RWPE1 (cell line): ENCODE measurements at regions not wholly inside any gene's neighbourhood (a gene's known extent, or its start where the extent isn't known, plus 50 kb on each side); places are given as distances from the start of the nearest gene placed in this dataset.

ENCODE experiments used
- CTCF ChIA-PET: fragments of 350-600 bp; sonication (Branson Sonifier 250); formaldehyde crosslinking; extraction: SDS; loops from one replicate; lab custom pipeline; 2021; lab: Yijun Ruan, JAX
- POLR2A ChIA-PET: fragments of 400-600 bp; formaldehyde crosslinking; extraction: SDS; loops from one replicate; lab custom pipeline; 2020; ENCODE audit warnings: antibody characterized with exemption; ENCODE audit not compliant: low non-redundant PET; lab: Yijun Ruan, JAX
- DNase-seq: peaks from one replicate; pipeline ENCODE4 v3.0.0; 2012; ENCODE audit warnings: low spot score
- H3K27ac ChIP-seq: fragments of 450-650 bp; 2 replicates; pipeline ENCODE4 v1.5.1; 2017
- TF ChIP-seq, protein P1 (sequence below): fragments of 450-650 bp; conservative IDR thresholded peaks from 2 replicates; pipeline ENCODE4 v1.5.1; 2017; ENCODE audit warnings: low read depth, mild to moderate bottlenecking

DNA sequence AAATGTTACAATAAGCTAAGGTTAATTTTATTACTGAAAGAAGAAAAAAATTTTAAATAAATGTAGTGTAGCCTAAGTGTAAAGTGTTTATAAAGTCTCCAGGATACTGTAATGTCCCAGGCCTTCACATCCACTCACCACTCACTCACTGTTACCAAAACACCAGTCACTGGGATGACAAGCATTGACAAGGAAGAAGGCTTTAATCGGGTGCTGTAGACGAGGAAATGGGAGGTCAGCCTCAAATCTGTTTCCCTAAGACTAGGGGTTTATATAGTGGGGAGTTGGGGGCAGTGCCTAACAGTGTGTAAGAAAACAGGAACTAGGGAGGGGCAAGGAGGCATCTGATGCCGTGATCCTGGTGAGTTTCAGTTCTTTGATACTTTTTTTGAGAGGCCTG is 69.4 kb downstream of the CHRM3 start:
- TF ChIP-seq, protein P1, sequence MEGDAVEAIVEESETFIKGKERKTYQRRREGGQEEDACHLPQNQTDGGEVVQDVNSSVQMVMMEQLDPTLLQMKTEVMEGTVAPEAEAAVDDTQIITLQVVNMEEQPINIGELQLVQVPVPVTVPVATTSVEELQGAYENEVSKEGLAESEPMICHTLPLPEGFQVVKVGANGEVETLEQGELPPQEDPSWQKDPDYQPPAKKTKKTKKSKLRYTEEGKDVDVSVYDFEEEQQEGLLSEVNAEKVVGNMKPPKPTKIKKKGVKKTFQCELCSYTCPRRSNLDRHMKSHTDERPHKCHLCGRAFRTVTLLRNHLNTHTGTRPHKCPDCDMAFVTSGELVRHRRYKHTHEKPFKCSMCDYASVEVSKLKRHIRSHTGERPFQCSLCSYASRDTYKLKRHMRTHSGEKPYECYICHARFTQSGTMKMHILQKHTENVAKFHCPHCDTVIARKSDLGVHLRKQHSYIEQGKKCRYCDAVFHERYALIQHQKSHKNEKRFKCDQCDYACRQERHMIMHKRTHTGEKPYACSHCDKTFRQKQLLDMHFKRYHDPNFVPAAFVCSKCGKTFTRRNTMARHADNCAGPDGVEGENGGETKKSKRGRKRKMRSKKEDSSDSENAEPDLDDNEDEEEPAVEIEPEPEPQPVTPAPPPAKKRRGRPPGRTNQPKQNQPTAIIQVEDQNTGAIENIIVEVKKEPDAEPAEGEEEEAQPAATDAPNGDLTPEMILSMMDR = no peak
- H3K27ac ChIP-seq = no peak overlapping the region
- no peak for DNase-seq
- POLR2A ChIA-PET = interaction anchor here (0.8 kb wide), 1 partner anchor 280 kb away, joined by 3 read pairs; no protein-coding TSS in a partner anchor
- CTCF ChIA-PET = no interaction called here

DNA sequence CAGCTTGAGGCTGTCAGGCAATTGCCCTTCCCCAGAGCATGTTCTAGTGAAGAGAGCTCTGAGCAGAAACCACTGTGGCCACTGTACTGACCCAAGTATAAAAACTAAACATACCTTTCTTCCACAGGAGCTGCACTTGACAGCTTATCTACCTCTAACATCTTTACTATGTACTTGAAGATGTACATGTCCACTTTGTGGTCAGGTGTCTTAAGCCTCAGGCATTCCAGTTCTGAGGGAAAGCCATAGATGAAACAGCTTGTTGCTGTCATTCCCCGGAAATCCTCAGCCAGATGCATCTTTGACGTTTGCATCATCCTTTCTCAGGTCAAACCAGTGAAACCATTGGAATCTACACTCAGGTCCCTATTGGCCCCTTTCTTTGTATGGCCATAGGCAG is 70.4 kb downstream of the CHRM3 start:
- ChIA-PET CTCF (no interaction called here), POLR2A (no interaction called here)
- TF ChIP-seq, protein P1 = no peak
- no peak overlapping the region for H3K27ac ChIP-seq
- no peak for DNase-seq

DNA sequence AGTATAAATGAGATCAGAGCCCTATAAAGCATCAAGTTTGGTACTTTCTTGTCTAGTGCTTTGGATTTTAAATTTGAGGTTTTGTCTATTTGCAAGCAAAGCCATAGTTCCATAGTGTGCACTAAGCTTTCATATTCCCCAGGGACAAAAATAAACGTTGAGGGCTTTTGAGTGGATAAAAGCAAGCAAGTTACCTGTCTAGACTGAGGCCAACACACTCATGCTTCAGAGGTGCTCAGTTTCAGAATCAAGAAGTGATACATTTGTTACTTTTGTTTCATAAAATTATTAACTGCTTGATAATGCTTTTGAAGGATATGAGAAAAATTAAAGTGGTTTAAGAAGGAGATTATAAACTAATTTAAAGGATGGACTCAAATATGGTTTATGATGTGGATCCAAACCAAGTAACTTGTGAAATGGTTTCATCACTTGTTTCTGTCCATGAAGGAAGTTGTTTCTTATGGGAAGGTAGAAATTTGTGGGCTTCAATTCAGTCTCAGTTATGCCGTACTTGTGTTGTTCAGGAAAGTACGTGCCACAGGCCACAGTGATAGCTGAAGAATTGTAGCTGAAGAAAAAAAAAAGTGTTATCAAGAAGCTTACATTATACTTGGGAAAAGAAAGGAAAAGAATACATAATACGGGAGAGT is 71.2 kb downstream of the CHRM3 start:
- DNase-seq = no peak
- ChIA-PET POLR2A (no interaction called here), CTCF (no interaction called here)

DNA sequence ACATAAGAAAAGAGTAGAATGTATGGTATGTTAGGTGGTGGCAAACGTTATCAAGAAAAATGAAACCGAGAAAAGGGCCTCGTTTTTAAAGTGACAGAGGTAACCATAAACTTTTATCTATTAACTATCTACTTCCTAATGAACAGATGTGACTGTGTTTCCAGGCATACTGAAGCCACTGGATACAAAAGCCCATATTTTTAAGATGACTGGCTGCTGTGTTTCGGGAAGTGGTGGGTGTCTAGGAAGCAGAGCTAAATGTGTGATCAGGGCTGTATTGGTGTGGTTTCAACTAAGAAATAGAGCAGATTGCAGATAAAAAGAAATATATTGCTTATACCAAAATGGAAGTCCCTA is 71.8 kb downstream of the CHRM3 start:
- CTCF ChIA-PET = no interaction called here
- no peak for DNase-seq
- TF ChIP-seq, protein P1 = no peak
- H3K27ac ChIP-seq = no peak overlapping the region
- POLR2A ChIA-PET = no interaction called here

More for the DNA sequence above, 71.2 kb downstream of the CHRM3 start:
- TF ChIP-seq, protein P1 = no peak
- no peak overlapping the region for H3K27ac ChIP-seq

DNA sequence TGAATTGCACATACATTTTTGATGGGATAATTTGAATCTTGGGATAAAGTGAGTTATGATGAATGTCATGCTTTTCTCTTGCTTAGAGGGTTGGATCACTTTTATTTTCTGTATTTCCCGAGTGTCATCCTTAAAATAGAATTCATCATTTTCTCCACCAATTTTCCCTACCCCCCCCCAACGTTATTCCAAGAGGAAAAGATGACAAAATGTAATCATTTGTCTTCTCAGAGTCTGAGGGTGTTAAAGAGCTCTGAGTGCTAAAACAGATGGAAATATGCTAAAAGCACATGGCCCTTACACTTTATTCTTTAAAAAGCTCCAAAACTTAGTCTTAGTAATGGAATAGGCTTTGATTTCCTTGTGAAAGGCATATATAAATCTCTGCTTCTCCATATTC is 81.4 kb downstream of the CHRM3 start:
- POLR2A ChIA-PET = no interaction called here
- TF ChIP-seq, protein P1 = no peak
- no peak for DNase-seq
- CTCF ChIA-PET = interaction anchor here (0.6 to 0.7 kb wide), 3 partner anchors 117 to 1140 kb away, joined by 3 to 4 read pairs (median 3); no protein-coding TSS in a partner anchor
- no peak overlapping the region for H3K27ac ChIP-seq

DNA sequence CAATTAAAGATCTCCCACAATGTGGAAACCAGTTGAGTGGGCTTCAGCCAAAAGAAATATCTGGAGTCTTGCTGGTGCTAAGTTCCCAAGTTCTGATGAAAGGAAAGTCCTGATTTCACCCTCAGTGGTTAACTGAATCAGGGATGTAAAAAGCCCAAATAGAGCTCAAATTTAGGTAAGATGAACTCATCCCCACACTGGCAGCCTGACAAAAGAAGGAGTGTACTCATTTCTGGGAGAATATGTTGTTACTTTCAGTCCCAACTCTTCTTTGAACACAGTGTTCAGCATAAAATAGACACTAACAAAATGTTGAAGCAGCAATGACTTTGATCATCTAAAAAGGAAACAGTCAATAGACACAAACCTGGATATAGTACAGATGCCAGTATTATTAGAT is 91.7 kb downstream of the CHRM3 start:
- TF ChIP-seq, protein P1 = no peak
- no peak for DNase-seq
- CTCF ChIA-PET = no interaction called here
- H3K27ac ChIP-seq = no peak overlapping the region
- POLR2A ChIA-PET = no interaction called here

DNA sequence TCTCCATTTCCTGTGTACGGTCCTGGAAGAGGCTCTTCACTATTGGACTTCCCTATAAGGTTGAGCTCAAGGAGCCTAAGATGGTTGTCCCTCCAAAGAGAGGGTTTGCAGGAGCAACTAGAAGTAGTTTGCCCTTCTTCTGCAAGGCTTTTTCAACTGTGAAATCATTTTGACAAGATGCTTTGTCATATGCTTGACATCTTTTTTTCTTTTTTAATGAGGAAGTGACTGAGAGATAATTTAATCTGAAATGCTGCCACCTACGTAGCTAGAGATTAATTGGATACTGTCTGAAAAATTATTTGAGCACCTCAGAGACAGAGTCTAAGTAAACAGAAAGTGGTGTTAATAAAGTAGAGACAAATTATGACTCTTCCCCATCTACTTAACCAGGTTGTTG is 97.0 kb downstream of the CHRM3 start:
- ChIA-PET POLR2A (no interaction called here), CTCF (no interaction called here)
- TF ChIP-seq, protein P1 = no peak
- DNase-seq = no peak
- no peak overlapping the region for H3K27ac ChIP-seq
